Posterior cingulate gyrus (tissue), 11 donors: ENCODE measurements at regions not wholly inside any gene's neighbourhood (a gene's known extent, or its start where the extent isn't known, plus 50 kb on each side); places are given as distances from the start of the nearest gene placed in this dataset.
A peak's percentile ranks its signal among the peaks of the same experiment; 100 is the strongest.
"Not testable (repeated sequence)": the region's sequence is repeated elsewhere in the genome, so short reads cannot be mapped to it uniquely, and the experiment has no call there.

Experiments used
- DNase-seq, 10 donors: peaks; one replicate each; pipeline versions ENCODE4 v3.0.0 to v3.0.0-alpha.2; 2020 to 2021; ENCODE audit warnings: mixed read lengths in 3 of 10
- intact Hi-C: fragments of 100-400 bp; cut with DNase I; formaldehyde crosslinking; loops from one replicate; pipeline ENCODE4 v1.15.1; 2023

GRCh38 chr21:35713914-35714313 lies 346.4 kb downstream of the SETD4 start:
- intact Hi-C loops, result no loop called here
- DNase-seq, result no peak

- no peak for DNase-seq
- intact Hi-C loops, result no loop called here
These were observed 348.7 kb downstream of the SETD4 start for GRCh38 chr21:35711661-35712060.

GRCh38 chr21:35711213-35711612 lies 349.1 kb downstream of the SETD4 start:
- DNase-seq, result no peak
- intact Hi-C loops, result no loop called here

- intact Hi-C loops, DNase-seq: not testable (repeated sequence)
These were observed 350.3 kb downstream of the SETD4 start for GRCh38 chr21:35709990-35710389.

GRCh38 chr21:35705888-35706287 lies 354.4 kb downstream of the SETD4 start:
- DNase-seq, result no peak
- intact Hi-C loops, result no loop called here

GRCh38 chr21:35705237-35705887 lies 355.0 kb downstream of the SETD4 start:
- no peak for DNase-seq
- intact Hi-C loops, result no loop called here

GRCh38 chr21:35703704-35704103 lies 356.6 kb downstream of the SETD4 start:
- DNase-seq, result no peak
- intact Hi-C loops, result no loop called here

GRCh38 chr21:35699361-35699760 lies 361.0 kb downstream of the SETD4 start:
- intact Hi-C loops, result no loop called here
- DNase-seq, result no peak

- intact Hi-C loops, result no loop called here
- DNase-seq, result peak in 9 of 10 donors; percentile 33 to 89 (median 42)
These were observed 363.0 kb downstream of the SETD4 start for GRCh38 chr21:35697321-35697808.

GRCh38 chr21:35696644-35697043 lies 363.7 kb downstream of the SETD4 start:
- intact Hi-C loops, result no loop called here
- DNase-seq, result no peak

- no peak for DNase-seq
- intact Hi-C loops, result no loop called here
These were observed 368.0 kb downstream of the SETD4 start for GRCh38 chr21:35692311-35692710.

GRCh38 chr21:35690436-35690835 lies 369.9 kb downstream of the SETD4 start:
- DNase-seq, result no peak
- intact Hi-C loops, result no loop called here

GRCh38 chr21:35686156-35686555 lies 374.2 kb downstream of the SETD4 start:
- DNase-seq, result no peak
- intact Hi-C loops, result no loop called here

- intact Hi-C loops, result no loop called here
These were observed 376.5 kb downstream of the SETD4 start for GRCh38 chr21:35683664-35684304.

GRCh38 chr21:35682904-35683549 lies 377.3 kb downstream of the SETD4 start:
- DNase-seq, result no peak
- intact Hi-C loops, result no loop called here

More at GRCh38 chr21:35683664-35684304, 376.5 kb downstream of the SETD4 start:
- no peak for DNase-seq

GRCh38 chr21:35681946-35682345 lies 378.4 kb downstream of the SETD4 start:
- DNase-seq, result no peak
- intact Hi-C loops, result no loop called here

- no peak for DNase-seq
- intact Hi-C loops, result no loop called here
These were observed 381.2 kb downstream of the SETD4 start for GRCh38 chr21:35679076-35679475.

GRCh38 chr21:35678393-35678792 lies 381.9 kb downstream of the SETD4 start:
- DNase-seq, result no peak
- intact Hi-C loops, result no loop called here

- intact Hi-C loops, result no loop called here
- DNase-seq, result no peak
These were observed 383.0 kb downstream of the SETD4 start for GRCh38 chr21:35677298-35677841.

- no peak for DNase-seq
- intact Hi-C loops, result no loop called here
These were observed 385.3 kb downstream of the SETD4 start for GRCh38 chr21:35674895-35675470.

GRCh38 chr21:35674091-35674671 lies 386.1 kb downstream of the SETD4 start:
- no peak for DNase-seq
- intact Hi-C loops, result no loop called here
